Limb (tissue), 2 donors: ENCODE measurements at regions not wholly inside any gene's neighbourhood (a gene's known extent, or its start where the extent isn't known, plus 50 kb on each side); places are given as distances from the start of the nearest gene placed in this dataset.

ENCODE experiments used
- DNase-seq, 2 donors: peaks; one replicate each; pipeline ENCODE4 v3.0.0-alpha.2; 2016; ENCODE audit errors: extremely low spot score in 2 of 2

DNA sequence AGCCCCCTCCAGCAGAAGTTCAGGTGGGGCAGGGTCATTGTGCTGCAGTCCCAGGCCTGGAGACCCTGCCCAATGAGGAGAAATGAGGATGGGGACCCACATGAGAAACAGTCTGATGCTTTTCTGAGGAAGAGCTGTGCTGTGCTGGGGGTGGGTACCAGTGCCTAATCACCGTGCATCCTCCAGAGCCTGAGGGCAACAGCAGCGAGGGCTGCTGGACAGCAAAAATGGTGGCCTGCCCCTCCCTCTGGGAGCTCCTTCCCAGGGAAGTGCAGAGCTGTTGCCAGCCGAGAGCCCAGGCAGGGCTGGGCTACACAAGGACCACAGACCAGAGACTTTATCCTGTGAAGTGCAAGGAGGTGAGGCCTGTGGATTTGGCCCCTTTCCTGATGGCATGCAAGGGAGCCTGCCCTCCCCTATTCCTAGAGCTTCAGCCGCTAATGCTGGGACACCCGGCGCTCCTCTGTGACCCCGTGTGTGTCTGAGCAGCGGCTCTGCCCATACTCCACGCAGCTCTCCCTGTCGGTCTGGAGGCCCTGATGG is 134.8 kb downstream of the DSEL start:
- no peak for DNase-seq

DNA sequence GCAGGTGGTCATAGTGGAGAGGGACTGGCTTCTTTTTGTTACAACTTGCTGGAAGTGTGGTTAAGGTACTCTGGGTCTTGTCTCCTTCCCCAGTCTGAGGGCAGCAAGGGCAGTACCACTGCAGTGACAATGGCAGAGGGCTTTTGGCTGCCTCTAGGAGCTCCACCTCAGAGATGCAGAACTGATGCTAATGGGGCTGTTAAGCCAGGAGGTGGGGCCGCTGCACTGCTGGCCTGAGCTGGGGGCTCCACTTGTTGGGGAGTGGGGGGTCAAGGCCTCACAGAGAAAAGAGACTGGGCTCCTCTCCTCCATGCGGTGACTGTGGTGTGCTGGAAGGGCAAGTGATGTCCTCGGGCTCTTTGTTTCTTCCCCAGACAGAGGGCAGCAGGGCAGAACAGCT is 135.7 kb downstream of the DSEL start:
- no peak for DNase-seq

DNA sequence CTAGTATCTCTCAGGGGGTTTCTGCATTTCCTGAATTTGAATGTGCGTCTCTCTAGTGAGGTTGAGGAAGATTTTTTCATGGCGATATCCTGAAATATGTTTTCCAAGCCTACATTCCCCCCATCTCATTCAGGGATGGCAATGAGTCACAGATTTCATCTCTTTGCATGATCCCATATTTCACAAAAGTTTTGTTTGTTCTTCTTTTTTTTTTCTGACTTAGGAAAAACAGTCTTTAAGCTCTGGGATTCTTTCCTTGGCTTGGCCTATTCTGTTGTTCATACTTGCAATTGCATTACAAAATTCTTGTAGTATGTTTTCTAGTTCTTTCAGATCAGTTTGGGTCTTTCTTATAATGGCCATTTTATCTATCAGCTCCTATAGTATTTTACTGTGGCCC is 136.5 kb downstream of the DSEL start:
- no peak for DNase-seq

DNA sequence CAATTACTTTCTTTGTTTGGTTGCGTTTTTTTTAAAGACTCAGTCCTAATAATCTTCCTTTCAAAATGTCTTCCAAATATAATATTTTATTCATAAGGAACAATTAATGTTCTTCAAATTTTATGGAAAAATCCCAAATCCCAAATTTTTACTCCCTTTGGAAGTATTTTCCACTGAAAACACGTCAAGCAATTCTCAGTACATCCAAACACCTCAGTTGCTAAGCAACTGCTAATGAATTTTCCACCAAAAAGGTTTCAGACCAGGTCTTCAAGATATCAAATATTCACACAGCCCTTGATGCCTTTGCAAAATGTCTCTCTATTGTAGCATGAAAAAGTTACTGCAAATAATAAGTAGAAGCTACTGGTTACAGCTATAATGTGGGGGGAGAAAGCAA is 140.1 kb downstream of the DSEL start:
- no peak for DNase-seq

DNA sequence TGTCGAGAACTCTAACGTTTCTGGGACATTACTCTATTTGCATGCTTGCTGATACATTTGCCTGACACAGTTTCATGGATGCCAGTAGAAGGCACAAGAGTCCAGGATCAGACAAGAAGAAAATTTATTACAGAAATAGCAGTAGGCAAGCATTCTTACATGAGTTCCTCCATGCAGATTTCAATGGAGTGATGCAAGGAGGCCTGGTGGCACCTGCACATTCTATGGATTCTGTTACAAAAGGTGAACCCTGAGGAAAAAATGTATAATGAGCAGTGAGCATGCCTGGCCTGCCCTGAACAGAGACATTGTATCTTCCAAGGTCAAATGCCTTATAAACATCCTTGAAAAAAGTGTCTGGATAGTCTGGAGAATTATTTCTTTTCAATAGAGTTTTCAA is 142.9 kb downstream of the DSEL start:
- DNase-seq: no peak

DNA sequence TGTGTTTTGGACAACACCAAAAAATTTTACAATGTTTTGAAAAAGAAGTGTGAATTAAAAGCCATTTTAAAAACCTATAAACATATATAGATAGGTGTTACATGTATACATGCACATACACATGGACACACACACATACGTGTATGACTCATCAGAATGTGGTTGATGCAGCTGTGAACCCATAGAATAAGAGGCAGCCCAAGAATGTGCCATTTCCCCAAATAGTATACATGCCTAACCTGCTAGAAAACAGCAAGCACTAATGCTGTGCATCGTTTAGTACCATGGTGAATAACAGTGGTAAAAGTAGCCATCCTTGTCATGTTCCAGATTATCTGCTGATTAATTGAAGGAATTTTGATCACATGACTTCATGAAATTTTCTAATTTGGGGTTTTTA is 149.0 kb downstream of the DSEL start:
- DNase-seq: no peak

DNA sequence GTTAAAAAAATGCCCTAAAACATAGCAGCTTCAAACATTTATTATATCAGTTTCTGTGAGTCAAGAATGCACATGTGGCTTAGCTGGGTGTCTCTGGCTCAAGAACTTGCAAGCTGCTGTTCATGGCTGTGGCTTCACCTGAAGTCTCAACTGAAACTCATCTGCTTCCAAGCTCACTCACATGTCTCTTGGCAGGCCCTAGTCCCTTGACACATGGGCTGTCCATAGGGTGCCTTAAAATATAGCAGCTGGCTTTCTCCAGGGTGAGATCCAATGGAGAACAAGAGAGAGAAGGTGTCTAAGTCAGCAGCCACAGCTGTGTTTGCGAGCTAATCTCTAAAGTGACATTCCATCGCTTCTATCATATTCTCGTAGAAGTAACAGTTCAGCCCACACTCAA is 152.8 kb downstream of the DSEL start:
- DNase-seq: no peak

DNA sequence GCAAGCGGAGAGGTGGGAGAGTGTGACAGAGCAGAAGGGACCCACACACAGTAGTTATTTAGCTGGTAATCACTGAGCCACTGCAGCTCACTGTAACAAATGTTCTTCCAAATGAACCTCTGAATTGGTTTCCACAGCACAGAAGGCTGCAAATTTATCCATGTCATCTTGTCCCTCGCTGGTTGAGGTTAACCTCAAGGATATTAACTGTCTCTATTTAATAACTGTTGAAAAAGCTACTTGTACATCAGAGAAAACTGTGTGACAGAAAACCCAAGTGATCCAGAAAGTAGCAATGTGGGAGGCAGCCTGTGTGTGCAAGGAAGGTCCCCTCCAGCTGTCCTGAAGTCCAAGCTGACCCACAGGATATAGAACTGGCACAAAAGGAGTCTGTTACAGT is 153.6 kb downstream of the DSEL start:
- no peak for DNase-seq

DNA sequence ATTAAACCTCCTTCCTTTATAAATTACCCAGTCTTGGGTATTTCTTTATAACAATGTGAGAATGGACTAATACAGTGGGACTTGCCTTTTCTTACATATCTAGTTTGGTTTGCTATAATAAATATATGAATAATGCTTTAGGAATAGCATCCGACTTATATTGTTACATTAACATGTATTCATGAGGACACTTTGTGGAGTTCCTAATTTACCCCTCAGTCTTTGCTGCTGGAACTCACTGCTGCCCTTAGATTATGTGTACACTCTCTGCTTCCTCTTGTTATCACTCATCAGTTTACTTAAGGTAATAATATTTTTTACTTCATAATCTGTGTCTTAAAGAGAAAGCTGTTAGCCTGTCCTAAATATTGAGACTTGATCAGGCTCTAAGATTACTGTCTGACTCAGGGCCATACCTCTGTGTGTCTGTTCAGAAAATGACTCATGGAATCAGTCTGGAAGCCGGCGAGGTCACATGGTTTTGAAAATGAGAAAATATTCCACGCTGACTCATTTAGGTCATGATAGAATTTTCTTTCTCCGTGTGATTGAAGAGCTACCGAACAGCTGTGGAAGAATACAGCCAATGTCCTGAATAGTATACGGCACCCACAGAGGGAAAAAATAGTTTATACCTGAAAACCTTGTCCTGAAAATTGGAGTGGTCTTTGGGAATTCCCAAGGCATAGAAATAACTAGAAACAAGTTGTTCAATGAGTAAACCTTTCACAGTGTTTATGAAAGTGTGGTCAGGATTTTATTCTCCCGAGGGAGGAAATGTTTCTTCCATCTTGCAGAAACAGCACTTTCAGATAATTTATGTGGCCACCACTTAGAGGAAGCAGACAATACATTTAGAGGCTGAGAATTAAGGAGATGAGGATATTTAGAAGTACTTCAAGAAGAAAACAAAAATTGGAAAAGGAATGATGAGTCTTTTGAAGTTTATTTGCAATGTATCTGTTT is 156.4 kb downstream of the DSEL start:
- DNase-seq: peak in 1 of 2 donors; percentile 27

DNA sequence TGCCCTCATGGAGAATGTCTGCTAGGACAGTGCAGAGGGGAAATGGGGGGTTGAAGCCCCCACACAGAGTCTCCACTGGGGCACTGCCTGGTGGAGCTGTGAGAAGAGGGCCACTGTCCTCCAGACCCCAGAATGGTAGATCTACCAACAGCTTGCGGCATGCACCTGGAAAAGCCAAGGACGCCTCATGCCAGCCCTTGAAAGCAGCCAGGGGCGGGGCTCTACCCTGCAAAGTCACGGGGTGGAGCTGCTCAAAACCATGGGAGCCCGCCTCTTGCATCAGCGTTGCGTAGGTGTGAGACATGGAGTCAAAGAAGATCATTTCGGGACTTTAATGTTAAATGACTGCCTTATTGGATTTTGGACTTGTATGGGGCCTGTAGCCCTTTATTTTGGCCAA is 157.6 kb downstream of the DSEL start:
- DNase-seq: no peak

DNA sequence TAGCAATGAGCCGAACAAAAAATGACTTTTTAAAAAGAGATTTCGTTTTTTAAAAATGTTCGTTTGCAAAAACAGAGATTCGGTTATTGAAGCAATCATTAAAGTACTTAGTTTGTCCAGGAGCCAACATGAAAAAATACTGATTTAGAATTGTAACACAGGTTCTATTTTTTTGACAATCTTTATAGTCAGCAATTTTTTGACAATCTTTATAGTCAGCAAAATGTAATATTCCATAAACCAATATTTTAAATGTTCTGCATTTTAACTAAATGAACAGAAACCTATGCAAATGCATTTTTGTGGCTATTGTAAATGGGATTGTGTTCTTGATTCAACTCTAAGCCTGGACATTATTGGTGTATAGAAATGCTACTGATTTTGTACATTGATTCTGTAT is 161.8 kb downstream of the DSEL start:
- DNase-seq: no peak

DNA sequence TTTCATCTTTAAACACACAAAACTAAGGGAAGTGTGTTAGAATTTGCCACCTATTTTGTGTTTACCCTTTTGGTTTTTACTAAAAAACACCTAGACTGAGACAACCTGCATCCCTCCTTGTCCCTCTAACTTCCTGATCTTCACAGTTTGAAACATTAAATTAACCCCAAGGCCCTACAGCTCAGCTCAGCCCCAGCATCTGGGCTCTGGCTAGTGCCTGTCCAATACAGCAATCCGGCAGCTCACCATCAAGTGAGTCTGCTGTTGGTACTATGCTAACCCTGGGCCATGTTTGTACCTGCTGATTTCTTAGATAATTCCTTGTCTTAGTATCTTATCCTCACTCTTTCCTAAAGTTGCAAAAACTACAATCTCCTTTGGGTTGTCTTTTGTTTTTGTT is 162.4 kb downstream of the DSEL start:
- no peak for DNase-seq

DNA sequence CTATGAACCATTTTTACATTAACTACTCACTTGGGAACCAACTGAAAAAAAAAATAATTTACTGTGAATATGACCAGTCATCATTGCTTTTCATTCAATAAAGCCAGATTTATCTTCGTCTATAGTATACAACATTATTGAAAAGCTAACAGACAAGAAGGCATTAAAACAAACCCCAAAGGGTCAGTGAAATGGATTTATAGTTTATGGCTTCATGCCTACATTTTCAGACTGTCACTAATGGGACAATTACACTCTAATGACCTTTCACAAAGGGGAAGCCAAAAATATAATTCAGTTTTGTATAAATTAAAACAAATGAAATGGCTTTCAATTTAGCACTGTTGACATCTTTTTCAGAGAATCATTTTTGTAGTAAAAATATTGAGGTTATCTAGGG is 169.1 kb downstream of the DSEL start:
- DNase-seq: no peak

DNA sequence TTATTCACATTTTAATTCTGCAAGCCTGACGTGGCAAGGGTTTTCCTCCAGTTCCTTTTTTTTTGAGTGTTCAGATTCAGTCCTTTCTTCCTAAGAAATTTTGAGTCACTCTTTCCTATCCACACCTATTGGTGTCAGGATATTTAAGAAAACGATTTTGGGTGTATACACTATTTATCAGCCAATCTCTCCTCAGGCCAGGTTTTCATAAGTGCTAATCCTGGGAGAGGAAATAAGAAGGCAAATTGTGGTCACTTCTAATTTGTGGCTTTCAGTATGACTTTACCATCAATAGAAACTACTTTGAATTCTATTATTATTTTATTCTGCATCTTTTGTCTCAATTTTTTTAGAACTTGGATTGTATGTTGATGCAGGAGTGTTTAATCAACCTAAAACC is 174.4 kb downstream of the DSEL start:
- no peak for DNase-seq

DNA sequence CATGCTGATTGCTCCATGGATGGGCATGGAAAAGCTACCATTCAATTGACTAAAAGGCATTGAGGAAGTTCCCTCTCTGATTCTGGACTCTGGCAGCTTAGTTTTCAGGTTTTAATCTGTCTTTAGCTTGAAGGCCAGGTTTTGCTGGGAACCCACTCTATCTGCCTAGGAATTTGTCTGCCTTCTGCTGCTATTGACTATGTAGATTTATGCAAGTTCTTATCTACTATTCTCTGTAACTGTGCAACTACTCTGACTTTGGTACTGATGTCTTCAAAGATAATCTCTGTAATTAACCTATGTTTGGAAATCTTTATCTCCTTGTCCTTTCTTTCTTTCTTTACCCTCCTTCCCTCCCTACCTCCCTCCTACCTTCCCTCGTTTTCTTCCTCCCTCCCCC is 178.8 kb downstream of the DSEL start:
- DNase-seq: no peak

DNA sequence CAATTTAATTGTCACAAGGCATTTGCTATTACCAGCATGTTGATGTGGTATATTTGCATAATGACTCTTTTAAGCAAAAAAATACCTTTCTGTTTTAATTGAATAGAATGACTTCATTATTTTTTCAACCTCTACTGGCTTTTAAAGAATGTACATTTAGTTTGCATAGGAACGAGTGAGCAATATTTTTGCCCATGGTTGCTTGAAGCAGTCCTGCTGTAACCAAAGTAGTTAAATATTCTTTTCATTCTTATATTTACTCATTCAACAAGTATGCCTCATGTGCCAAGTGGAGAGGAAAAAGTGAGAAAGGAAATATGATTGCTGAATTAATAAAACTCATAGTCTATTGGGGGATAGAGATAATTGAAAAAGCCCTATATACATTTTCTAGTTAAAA is 184.7 kb downstream of the DSEL start:
- DNase-seq: no peak

DNA sequence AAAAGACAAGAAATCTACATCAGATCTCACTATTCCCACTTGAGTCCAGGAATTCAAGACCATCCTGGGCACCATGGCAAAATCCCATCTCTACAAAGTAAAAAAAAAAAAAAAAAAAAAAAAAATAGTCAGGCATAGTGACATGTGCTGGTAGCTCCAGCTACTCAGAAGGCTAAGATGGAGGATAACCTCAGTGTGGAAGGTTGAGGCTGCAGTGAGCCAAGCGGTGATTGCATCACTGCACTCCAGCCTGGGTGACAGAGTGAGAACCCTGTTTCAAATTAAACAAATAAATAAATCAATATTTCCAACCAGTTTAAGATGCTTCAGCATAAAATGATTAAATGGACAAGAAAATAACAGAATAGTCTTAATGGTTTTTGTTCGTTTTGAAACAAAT is 197.4 kb downstream of the DSEL start:
- no peak for DNase-seq

DNA sequence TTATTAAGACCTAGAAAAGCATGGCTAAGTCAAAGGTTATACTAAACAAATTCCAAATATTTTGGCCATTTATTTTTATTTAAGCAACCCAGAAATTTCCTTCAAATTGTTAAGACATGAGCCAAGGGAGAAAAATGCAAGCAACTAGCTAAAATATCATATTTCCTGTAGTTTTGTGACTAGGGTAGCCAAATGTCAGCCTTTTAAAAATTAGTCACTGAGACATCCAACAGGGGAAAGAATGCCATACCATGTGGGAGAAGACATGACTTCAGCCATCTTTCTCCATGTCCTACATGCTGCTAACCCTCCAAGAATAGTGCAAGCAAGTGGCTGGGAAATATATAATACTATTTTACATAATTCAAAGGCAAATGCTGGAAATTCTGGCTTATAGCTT is 197.9 kb downstream of the DSEL start:
- DNase-seq: no peak

DNA sequence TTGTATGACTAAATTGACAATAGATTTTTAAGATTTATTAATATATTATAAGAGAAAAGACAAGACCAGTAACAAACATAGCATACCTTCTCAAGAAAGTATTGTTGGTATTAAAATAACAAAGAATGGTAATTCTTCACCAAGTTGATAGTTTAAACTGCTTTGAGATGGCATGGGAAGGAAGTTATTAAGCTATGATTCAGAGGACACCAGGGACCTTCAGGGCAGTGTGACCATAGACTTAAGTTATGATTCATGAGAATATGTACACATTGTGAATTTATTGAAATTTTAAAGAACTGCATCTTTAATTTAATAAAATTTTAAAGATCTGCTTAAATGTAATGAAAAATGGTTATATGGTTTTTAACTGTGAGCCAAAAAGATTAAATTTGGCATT is 205.7 kb downstream of the DSEL start:
- no peak for DNase-seq

DNA sequence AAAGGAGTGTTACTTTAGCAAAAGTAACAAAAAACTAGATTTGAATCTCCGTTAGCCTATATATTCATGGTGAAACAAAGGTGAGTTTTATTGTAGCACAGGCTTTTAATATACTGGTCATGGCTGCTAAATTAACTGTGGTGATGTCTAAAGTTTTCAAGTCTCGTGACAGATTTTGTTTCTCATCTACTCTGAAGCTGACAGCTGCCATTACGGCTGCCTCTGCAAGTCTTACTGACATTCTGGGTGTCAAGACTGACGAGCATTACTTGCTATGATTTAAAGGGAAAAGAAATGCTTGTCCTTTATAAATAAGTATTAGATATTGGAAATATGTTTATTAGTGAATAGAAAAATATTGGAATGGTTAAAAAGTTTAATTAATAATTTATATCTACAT is 207.7 kb downstream of the DSEL start:
- DNase-seq: no peak

DNA sequence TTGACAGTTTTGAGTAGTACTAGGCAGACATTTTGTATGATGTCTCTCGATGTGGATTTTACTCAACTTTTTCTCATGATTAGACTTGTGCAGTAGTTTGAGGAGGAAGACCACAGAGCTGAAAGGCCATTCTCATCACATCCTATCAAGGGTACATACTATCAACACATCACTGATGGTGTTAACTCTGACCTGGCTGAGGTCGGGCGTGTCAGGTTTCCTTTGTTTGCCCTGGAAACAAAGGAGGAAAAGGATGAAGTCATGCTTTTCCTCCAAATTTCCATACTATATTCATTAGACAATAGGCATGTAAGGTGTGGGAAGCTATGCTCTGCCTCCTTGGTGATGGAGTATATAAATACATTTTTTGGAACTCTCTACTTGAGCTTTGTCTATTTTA is 211.1 kb downstream of the DSEL start:
- DNase-seq: no peak

DNA sequence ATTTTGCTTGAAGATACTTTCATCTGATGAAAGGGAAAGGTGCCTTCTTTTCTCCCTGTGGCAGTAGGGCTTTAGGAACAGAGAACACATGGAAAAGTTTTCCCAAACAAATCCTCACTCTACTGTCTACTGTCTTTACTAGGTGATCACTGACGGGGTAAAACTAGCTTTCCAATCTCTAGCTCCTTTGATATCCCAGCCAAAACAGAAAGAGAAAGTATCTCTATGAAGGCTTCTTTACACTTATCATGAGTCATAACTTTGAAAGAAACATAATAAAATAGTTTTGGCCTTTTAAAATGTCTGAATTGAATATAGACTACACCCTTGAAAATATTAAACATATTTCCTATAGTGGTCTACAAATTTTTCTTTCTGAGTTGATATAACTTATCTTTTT is 214.5 kb downstream of the DSEL start:
- no peak for DNase-seq

DNA sequence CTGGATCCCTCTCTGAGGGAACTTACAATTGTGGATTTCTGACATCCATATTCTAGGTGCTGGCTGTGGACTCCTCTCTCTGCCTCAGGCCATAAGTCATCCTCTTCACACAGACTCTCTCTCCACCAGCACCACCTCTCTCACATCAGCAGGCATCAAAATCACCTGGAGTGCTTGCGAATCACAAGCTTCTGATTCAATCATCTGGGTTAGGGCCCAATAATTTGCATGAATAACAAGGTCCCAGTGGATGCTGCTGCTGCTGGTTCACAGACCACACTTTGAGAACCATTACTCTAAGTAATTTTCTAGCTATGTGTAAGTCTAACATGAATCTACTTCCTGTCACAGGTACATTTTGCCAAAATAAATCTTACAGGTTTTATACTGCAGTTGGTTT is 214.9 kb downstream of the DSEL start:
- DNase-seq: no peak
